Endodermal cell (in vitro differentiated cells): ENCODE measurements at regions not wholly inside any gene's neighbourhood (a gene's known extent, or its start where the extent isn't known, plus 50 kb on each side); places are given as distances from the start of the nearest gene placed in this dataset.
A peak's percentile ranks its signal among the peaks of the same experiment; 100 is the strongest.

Experiments
- DNase-seq: peaks from one replicate; pipeline ENCODE4 v3.0.0-alpha.2; 2017
- H3K27ac ChIP-seq: 2 replicates; pipeline ENCODE4 v1.5.1; 2013; ENCODE audit warnings: mild to moderate bottlenecking, low read depth, low read length, moderate library complexity
- H3K27me3 ChIP-seq: 2 replicates; pipeline ENCODE4 v1.6.1; 2013; ENCODE audit warnings: mild to moderate bottlenecking, low read length, moderate library complexity; ENCODE audit not compliant: insufficient read depth, control insufficient read depth, poor library complexity, severe bottlenecking
- H3K36me3 ChIP-seq: 2 replicates; pipeline ENCODE4 v1.7.0; 2013; ENCODE audit warnings: mild to moderate bottlenecking, low read length, moderate library complexity; ENCODE audit not compliant: control insufficient read depth, insufficient read depth
- H3K4me1 ChIP-seq: one replicate; pipeline ENCODE4 v1.7.0; 2013; ENCODE audit warnings: low read length; ENCODE audit not compliant: control insufficient read depth, insufficient read depth
- H3K4me3 ChIP-seq: 2 replicates; pipeline ENCODE4 v1.5.1; 2013; ENCODE audit warnings: mild to moderate bottlenecking, low read length, moderate library complexity
- H3K9ac ChIP-seq: 2 replicates; pipeline ENCODE4 v1.6.1; 2013; ENCODE audit warnings: mild to moderate bottlenecking, low read length, moderate library complexity; ENCODE audit not compliant: poor library complexity, severe bottlenecking; ENCODE audit errors: extremely low read depth
- H3K9me3 ChIP-seq: 2 replicates; pipeline ENCODE4 v1.6.1; 2013; ENCODE audit warnings: mild to moderate bottlenecking, low read length, moderate library complexity; ENCODE audit not compliant: control insufficient read depth
- H3K27ac Mint-ChIP-seq: 2 replicates; pipeline ENCODE4 v1.8.0; 2020; ENCODE audit warnings: mixed read lengths
- H3K27me3 Mint-ChIP-seq: 2 replicates; pipeline ENCODE4 v1.8.0; 2021; ENCODE audit warnings: mild to moderate bottlenecking, mixed read lengths; ENCODE audit not compliant: insufficient read depth
- H3K36me3 Mint-ChIP-seq: 2 replicates; pipeline ENCODE4 v1.8.0; 2020; ENCODE audit warnings: low read depth, mixed read lengths
- H3K4me1 Mint-ChIP-seq: 2 replicates; pipeline ENCODE4 v1.8.0; 2020; ENCODE audit warnings: mixed read lengths
- H3K4me3 Mint-ChIP-seq: 2 replicates; pipeline ENCODE4 v1.8.0; 2020; ENCODE audit warnings: mild to moderate bottlenecking, moderate library complexity, mixed read lengths
- H3K9me3 Mint-ChIP-seq: 2 replicates; pipeline ENCODE4 v1.8.0; 2020; ENCODE audit warnings: mild to moderate bottlenecking, mixed read lengths
- WGBS, 2 experiments: methylation state at CpG; one replicate each; pipeline versions ENCODE4 v1.1.5 to v1.1.7; 2013; ENCODE audit warnings: missing lambda C conversion rate in 2 of 2, mixed read lengths in 1 of 2; ENCODE audit not compliant: insufficient coverage in 1 of 2, insufficient read length in 1 of 2; 5-methylcytosine and 5-hydroxymethylcytosine counted together
- TF ChIP-seq, protein P1 (sequence below): fragments of 200-600 bp; sonication (generic); conservative IDR thresholded peaks from 2 replicates; pipeline ENCODE4 v1.5.0; 2021; ENCODE audit warnings: antibody characterized with exemption, mild to moderate bottlenecking

DNA sequence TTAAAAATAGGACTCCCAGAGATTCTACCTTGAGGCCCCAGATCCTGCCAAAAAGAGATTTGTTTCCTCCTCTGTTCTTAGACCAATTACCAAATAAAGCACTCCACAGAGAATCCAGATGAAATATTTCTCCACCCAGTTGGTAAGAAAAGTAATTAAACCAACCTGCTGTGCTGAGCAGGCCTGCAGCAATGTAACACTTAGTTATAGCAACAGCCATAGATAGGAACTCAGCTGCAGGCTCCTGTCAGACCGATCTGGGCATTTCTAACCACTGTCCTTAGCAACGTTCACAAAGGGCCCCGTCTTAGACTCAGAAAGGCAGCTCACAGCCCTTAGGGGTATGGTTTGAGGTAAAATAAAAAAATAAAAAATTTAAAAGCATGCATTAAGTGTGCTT lies 271.1 kb downstream of the KCNRG start:
- Mint-ChIP-seq H3K27ac (no peak overlapping the region), H3K4me3 (no peak overlapping the region), H3K27me3 (no peaks in the 10 kb centered on the region), H3K36me3 (no peaks in the 10 kb centered on the region), H3K9me3 (no peaks in the 10 kb centered on the region), H3K4me1 (peaks cover 2% of the 10 kb centered on the region)
- no peaks in the 10 kb centered on the region for H3K36me3 ChIP-seq
- H3K27ac ChIP-seq: peak overlapping the region; percentile 77
- TF ChIP-seq, protein P1, sequence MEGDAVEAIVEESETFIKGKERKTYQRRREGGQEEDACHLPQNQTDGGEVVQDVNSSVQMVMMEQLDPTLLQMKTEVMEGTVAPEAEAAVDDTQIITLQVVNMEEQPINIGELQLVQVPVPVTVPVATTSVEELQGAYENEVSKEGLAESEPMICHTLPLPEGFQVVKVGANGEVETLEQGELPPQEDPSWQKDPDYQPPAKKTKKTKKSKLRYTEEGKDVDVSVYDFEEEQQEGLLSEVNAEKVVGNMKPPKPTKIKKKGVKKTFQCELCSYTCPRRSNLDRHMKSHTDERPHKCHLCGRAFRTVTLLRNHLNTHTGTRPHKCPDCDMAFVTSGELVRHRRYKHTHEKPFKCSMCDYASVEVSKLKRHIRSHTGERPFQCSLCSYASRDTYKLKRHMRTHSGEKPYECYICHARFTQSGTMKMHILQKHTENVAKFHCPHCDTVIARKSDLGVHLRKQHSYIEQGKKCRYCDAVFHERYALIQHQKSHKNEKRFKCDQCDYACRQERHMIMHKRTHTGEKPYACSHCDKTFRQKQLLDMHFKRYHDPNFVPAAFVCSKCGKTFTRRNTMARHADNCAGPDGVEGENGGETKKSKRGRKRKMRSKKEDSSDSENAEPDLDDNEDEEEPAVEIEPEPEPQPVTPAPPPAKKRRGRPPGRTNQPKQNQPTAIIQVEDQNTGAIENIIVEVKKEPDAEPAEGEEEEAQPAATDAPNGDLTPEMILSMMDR: no peak
- no peaks in the 10 kb centered on the region for H3K27me3 ChIP-seq
- H3K9me3 ChIP-seq: no peaks in the 10 kb centered on the region
- no peaks in the 10 kb centered on the region for H3K4me1 ChIP-seq
- WGBS, 2 experiments: 81 to 90% methylated on average over 2 to 3 of the region's 3 CpGs
- DNase-seq: no peak
- H3K9ac ChIP-seq: no peak overlapping the region
- H3K4me3 ChIP-seq: no peak overlapping the region

GRCh38 chr13:50290186-50290585 lies 274.9 kb downstream of the KCNRG start:
- no peaks in the 10 kb centered on the region for H3K27me3 ChIP-seq
- H3K27ac ChIP-seq: no peak overlapping the region
- Mint-ChIP-seq H3K4me1 (no peaks in the 10 kb centered on the region), H3K9me3 (peaks cover 4% of the 10 kb centered on the region), H3K27ac (no peak overlapping the region), H3K4me3 (no peak overlapping the region), H3K27me3 (no peaks in the 10 kb centered on the region), H3K36me3 (no peaks in the 10 kb centered on the region)
- no peak overlapping the region for H3K9ac ChIP-seq
- DNase-seq: no peak
- H3K4me3 ChIP-seq: no peak overlapping the region
- no peaks in the 10 kb centered on the region for H3K4me1 ChIP-seq
- 93 to 100% methylated on average over 1 of the region's 1 CpG for WGBS, 2 experiments
- H3K36me3 ChIP-seq: no peaks in the 10 kb centered on the region
- TF ChIP-seq, protein P1: no peak
- no peaks in the 10 kb centered on the region for H3K9me3 ChIP-seq

DNA sequence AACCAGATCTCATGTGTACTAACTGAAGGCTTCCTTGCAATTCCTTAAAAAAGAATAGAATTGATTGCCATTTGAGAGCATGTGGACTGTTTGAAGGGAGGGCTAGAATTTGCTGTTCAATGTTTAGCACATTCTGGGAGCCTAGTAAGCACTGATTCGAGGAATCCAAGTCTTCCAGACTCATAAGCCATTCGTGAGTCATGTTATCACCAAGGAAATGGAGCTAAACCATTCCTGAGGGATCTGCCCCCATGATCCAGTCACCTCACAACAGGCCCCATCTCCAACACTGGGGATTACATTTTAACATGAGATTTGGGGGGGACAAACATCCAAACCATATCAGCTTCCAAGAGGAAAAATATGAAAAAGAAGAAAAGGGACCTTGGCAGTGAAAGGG lies 276.4 kb downstream of the KCNRG start:
- Mint-ChIP-seq H3K4me1 (no peaks in the 10 kb centered on the region), H3K36me3 (no peaks in the 10 kb centered on the region), H3K27me3 (no peaks in the 10 kb centered on the region), H3K9me3 (peaks cover 12% of the 10 kb centered on the region), H3K27ac (no peak overlapping the region), H3K4me3 (no peak overlapping the region)
- TF ChIP-seq, protein P1: no peak
- Histone ChIP-seq H3K27me3 (no peaks in the 10 kb centered on the region), H3K27ac (no peak overlapping the region), H3K36me3 (no peaks in the 10 kb centered on the region), H3K9me3 (no peaks in the 10 kb centered on the region), H3K9ac (no peak overlapping the region), H3K4me1 (no peaks in the 10 kb centered on the region), H3K4me3 (no peak overlapping the region)
- WGBS, 2 experiments: 86 to 100% methylated on average over 2 of the region's 2 CpGs
- no peak for DNase-seq
